Right renal pelvis (tissue), 4 donors: ENCODE measurements at regions not wholly inside any gene's neighbourhood (a gene's known extent, or its start where the extent isn't known, plus 50 kb on each side); places are given as distances from the start of the nearest gene placed in this dataset.
A peak's percentile ranks its signal among the peaks of the same experiment; 100 is the strongest.
"Not testable (repeated sequence)": the region's sequence is repeated elsewhere in the genome, so short reads cannot be mapped to it uniquely, and the experiment has no call there.

Source experiments
- DNase-seq, 4 donors: peaks; one replicate each; pipeline ENCODE4 v3.0.0-alpha.2; 2013; ENCODE audit warnings: low read depth in 4 of 4, low spot score in 3 of 4, missing footprints in 1 of 4

GRCh38 chr16:72729552-72729951 is 318.4 kb downstream of the ZFHX3 start:
- not testable (repeated sequence) for DNase-seq

GRCh38 chr16:72728516-72728915 is 319.4 kb downstream of the ZFHX3 start:
- DNase-seq = no peak

- no peak for DNase-seq
Measured at GRCh38 chr16:72727565-72727964, 320.4 kb downstream of the ZFHX3 start.

GRCh38 chr16:72725643-72726042 is 322.3 kb downstream of the ZFHX3 start:
- no peak for DNase-seq

GRCh38 chr16:72723781-72724180 is 324.1 kb downstream of the ZFHX3 start:
- DNase-seq = no peak

GRCh38 chr16:72722552-72722951 is 325.4 kb downstream of the ZFHX3 start:
- DNase-seq = no peak

GRCh38 chr16:72721981-72722380 is 325.9 kb downstream of the ZFHX3 start:
- no peak for DNase-seq

- no peak for DNase-seq
Measured at GRCh38 chr16:72715267-72715666, 332.7 kb downstream of the ZFHX3 start.

GRCh38 chr16:72711823-72712222 is 336.1 kb downstream of the ZFHX3 start:
- DNase-seq = no peak

- no peak for DNase-seq
Measured at GRCh38 chr16:72705801-72706200, 342.1 kb downstream of the ZFHX3 start.

- DNase-seq = no peak
Measured at GRCh38 chr16:72704746-72705372, 343.1 kb downstream of the ZFHX3 start.

- no peak for DNase-seq
Measured at GRCh38 chr16:72689851-72690250, 358.1 kb downstream of the ZFHX3 start.

GRCh38 chr16:72680732-72681131 is 367.2 kb downstream of the ZFHX3 start:
- DNase-seq = no peak

- DNase-seq = no peak
Measured at GRCh38 chr16:72679856-72680255, 368.1 kb downstream of the ZFHX3 start.

- no peak for DNase-seq
Measured at GRCh38 chr16:72677662-72678447, 370.1 kb downstream of the ZFHX3 start.

GRCh38 chr16:72673118-72673517 is 374.8 kb downstream of the ZFHX3 start:
- no peak for DNase-seq

- no peak for DNase-seq
Measured at GRCh38 chr16:72666267-72666666, 381.7 kb downstream of the ZFHX3 start.

- DNase-seq = no peak
Measured at GRCh38 chr16:72665701-72666100, 382.2 kb downstream of the ZFHX3 start.

GRCh38 chr16:72664509-72665408 is 383.2 kb downstream of the ZFHX3 start:
- DNase-seq = peak; percentile 94 to 99 (median 98)

- peak in 1 of 4 donors; percentile 32 for DNase-seq
Measured at GRCh38 chr16:72664056-72664508, 383.8 kb downstream of the ZFHX3 start.
